DND-41 (cell line): ENCODE measurements at regions not wholly inside any gene's neighbourhood (a gene's known extent, or its start where the extent isn't known, plus 50 kb on each side); places are given as distances from the start of the nearest gene placed in this dataset.

ENCODE experiments used
- ATAC-seq: fragments of 200-7000 bp; cut with Tn5 transposase; 3 replicates; pipeline ENCODE4 v1.9.1; 2021; ENCODE audit warnings: low read depth; ENCODE audit not compliant: insufficient read depth
- DNase-seq: peaks from one replicate; pipeline ENCODE4 v3.0.0-alpha.2; 2020
- H2AFZ ChIP-seq: 2 replicates; pipeline ENCODE4 v1.6.0; 2012; ENCODE audit warnings: low read depth, low read length
- H3K27ac ChIP-seq: 2 replicates; pipeline ENCODE4 v1.5.1; 2012; ENCODE audit warnings: low read length, inconsistent platforms
- H3K27me3 ChIP-seq: fragments of 200-600 bp; sonication (generic); 2 replicates; pipeline ENCODE4 v1.6.0; 2012; ENCODE audit warnings: low read length, mild to moderate bottlenecking, inconsistent platforms; ENCODE audit not compliant: insufficient read depth, poor library complexity
- H3K36me3 ChIP-seq: 2 replicates; pipeline ENCODE4 v1.5.1; 2012; ENCODE audit warnings: low read length, inconsistent platforms; ENCODE audit not compliant: insufficient read depth
- H3K4me1 ChIP-seq: 2 replicates; pipeline ENCODE4 v1.5.1; 2012; ENCODE audit warnings: mild to moderate bottlenecking, low read length; ENCODE audit not compliant: insufficient read depth
- H3K4me2 ChIP-seq: 2 replicates; pipeline ENCODE4 v1.6.0; 2012; ENCODE audit warnings: mild to moderate bottlenecking, moderate library complexity, low read length, inconsistent platforms; ENCODE audit not compliant: insufficient read depth
- H3K4me3 ChIP-seq, 2 experiments: fragments of 200-600 bp in 1 of 2; shearing (Covaris generic) in 1 of 2; 2 replicates each; pipeline ENCODE4 v1.5.1; 2012 to 2016; ENCODE audit warnings: inconsistent platforms in 2 of 2, low read length in 2 of 2, mild to moderate bottlenecking in 2 of 2, low read depth in 1 of 2, moderate library complexity in 1 of 2
- H3K79me2 ChIP-seq: 2 replicates; pipeline ENCODE4 v1.6.0; 2012; ENCODE audit warnings: low read length, inconsistent platforms; ENCODE audit not compliant: insufficient read depth
- H3K9ac ChIP-seq: 2 replicates; pipeline ENCODE4 v1.6.0; 2012; ENCODE audit warnings: low read depth, mild to moderate bottlenecking, inconsistent platforms, low read length, moderate library complexity
- H3K9me3 ChIP-seq: 2 replicates; pipeline ENCODE4 v1.5.1; 2012; ENCODE audit warnings: low read length, moderate library complexity, mild to moderate bottlenecking, inconsistent platforms; ENCODE audit not compliant: insufficient read depth, severe bottlenecking
- H4K20me1 ChIP-seq: 2 replicates; pipeline ENCODE4 v1.6.0; 2012; ENCODE audit warnings: low read length; ENCODE audit not compliant: insufficient read depth
- CTCF ChIP-seq: IDR thresholded peaks from 2 replicates; pipeline ENCODE4 v1.5.1; 2012; ENCODE audit warnings: borderline replicate concordance, low read length, moderate library complexity, mild to moderate bottlenecking; ENCODE audit not compliant: poor library complexity, severe bottlenecking; ENCODE audit errors: extremely low read depth
- EZH2 ChIP-seq: IDR thresholded peaks from 3 replicates; pipeline ENCODE4 v1.6.1; 2012; ENCODE audit warnings: borderline replicate concordance, low read depth, mild to moderate bottlenecking, moderate library complexity, low read length, inconsistent platforms; ENCODE audit not compliant: severe bottlenecking

- DNase-seq (no peak), ATAC-seq (no peak)
- no peak overlapping the region for H3K27ac ChIP-seq
- H3K9me3 ChIP-seq: no peaks in the 10 kb centered on the region
- H4K20me1 ChIP-seq: no peaks in the 10 kb centered on the region; the same call in 1 of the 2 replicates
- no peak for TF ChIP-seq EZH2
- no peak for TF ChIP-seq CTCF
- no peaks in the 10 kb centered on the region for H3K36me3 ChIP-seq
- no peak overlapping the region for H3K9ac ChIP-seq
- no peaks in the 10 kb centered on the region for H3K79me2 ChIP-seq
- no peak overlapping the region for H3K4me2 ChIP-seq
- no peak overlapping the region for H2AFZ ChIP-seq
- no peaks in the 10 kb centered on the region for H3K4me1 ChIP-seq
- no peaks in the 10 kb centered on the region for H3K27me3 ChIP-seq
- H3K4me3 ChIP-seq: no peak overlapping the region
Observed at GRCh38 chr3:127448161-127448561, 142.4 kb downstream of the TPRA1 start.

GRCh38 chr3:127446756-127447155, 143.8 kb downstream of the TPRA1 start:
- DNase-seq (no peak), ATAC-seq (no peak)
- no peaks in the 10 kb centered on the region for H3K9me3 ChIP-seq
- no peaks in the 10 kb centered on the region for H3K79me2 ChIP-seq
- no peak overlapping the region for H3K9ac ChIP-seq
- TF ChIP-seq CTCF: no peak
- no peak for TF ChIP-seq EZH2
- no peaks in the 10 kb centered on the region for H3K4me1 ChIP-seq
- no peak overlapping the region for H3K27ac ChIP-seq
- no peaks in the 10 kb centered on the region; the same call in 1 of the 2 replicates for H4K20me1 ChIP-seq
- no peak overlapping the region for H3K4me3 ChIP-seq
- H2AFZ ChIP-seq: no peak overlapping the region
- no peaks in the 10 kb centered on the region for H3K27me3 ChIP-seq
- no peak overlapping the region for H3K4me2 ChIP-seq
- no peaks in the 10 kb centered on the region for H3K36me3 ChIP-seq

- DNase-seq: no peak
- Histone ChIP-seq H2AFZ (no peak overlapping the region), H3K27ac (no peak overlapping the region), H3K27me3 (no peaks in the 10 kb centered on the region), H3K36me3 (no peaks in the 10 kb centered on the region), H3K4me2 (no peak overlapping the region), H3K4me3 (no peak overlapping the region), H3K9me3 (no peaks in the 10 kb centered on the region), H3K79me2 (no peaks in the 10 kb centered on the region), H3K4me1 (no peaks in the 10 kb centered on the region), H3K9ac (no peak overlapping the region), H4K20me1 (no peaks in the 10 kb centered on the region; the same call in 1 of the 2 replicates)
- TF ChIP-seq CTCF: no peak
- TF ChIP-seq EZH2: no peak
- ATAC-seq: no peak
Observed at GRCh38 chr3:127445581-127446343, 144.8 kb downstream of the TPRA1 start.

DNA sequence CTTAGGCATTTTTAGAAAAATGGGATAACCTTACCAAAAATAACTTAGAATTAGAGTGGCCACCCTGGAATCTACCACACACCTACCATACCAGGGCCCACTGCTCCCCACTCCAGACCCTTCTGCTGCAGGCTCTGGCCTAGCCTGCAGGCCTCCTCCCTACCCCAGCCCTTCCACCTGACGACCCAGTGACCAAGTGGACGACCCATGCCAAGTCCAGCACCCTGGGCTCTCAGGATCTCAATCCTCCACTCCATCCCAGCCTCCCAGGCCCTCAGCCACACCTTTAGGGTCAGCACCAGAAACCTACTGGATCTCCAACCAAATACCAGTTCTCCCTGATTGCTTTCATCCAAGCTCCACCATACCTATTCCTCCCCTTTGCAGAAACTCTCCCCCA, 145.8 kb downstream of the TPRA1 start:
- Histone ChIP-seq H3K9ac (no peak overlapping the region), H2AFZ (no peak overlapping the region), H3K4me3 (no peak overlapping the region), H3K79me2 (no peaks in the 10 kb centered on the region), H3K36me3 (no peaks in the 10 kb centered on the region), H3K27ac (no peak overlapping the region), H3K4me1 (no peaks in the 10 kb centered on the region), H3K9me3 (no peaks in the 10 kb centered on the region), H3K4me2 (no peak overlapping the region), H4K20me1 (no peaks in the 10 kb centered on the region), H3K27me3 (no peaks in the 10 kb centered on the region)
- DNase-seq (no peak), ATAC-seq (no peak)
- TF ChIP-seq EZH2 (no peak), CTCF (no peak)
